Sigmoid colon (tissue), 4 donors: ENCODE measurements at regions not wholly inside any gene's neighbourhood (a gene's known extent, or its start where the extent isn't known, plus 50 kb on each side); places are given as distances from the start of the nearest gene placed in this dataset.

Source experiments
- CTCF ChIP-seq, 4 experiments: fragments of 450-650 bp in 3 of 4; fragments of 200-600 bp in 1 of 4; IDR thresholded peaks; one replicate each; pipeline ENCODE4 v1.5.1; 2016 to 2019; ENCODE audit warnings: antibody characterized with exemption in 4 of 4, mild to moderate bottlenecking in 3 of 4, moderate library complexity in 2 of 4
- EP300 ChIP-seq, 4 donors: sonication (generic); formaldehyde crosslinking; IDR thresholded peaks; one replicate each; pipeline ENCODE4 v1.6.1; 2017; ENCODE audit warnings: antibody characterized with exemption in 4 of 4
- POLR2AphosphoS5 ChIP-seq, 4 donors: sonication (generic); formaldehyde crosslinking; IDR thresholded peaks; one replicate each; pipeline ENCODE4 v1.6.1; 2017; ENCODE audit warnings: antibody characterized with exemption in 4 of 4

- TF ChIP-seq CTCF (IDR thresholded peaks at IDR 0.05) (no peak), POLR2AphosphoS5 (IDR thresholded peaks at IDR 0.05) (no peak), EP300 (IDR thresholded peaks at IDR 0.05) (no peak)
Measured at GRCh38 chr18:52175406-52175805, 164.6 kb upstream of the DCC start.
